CD4-positive, alpha-beta T cell treated with Interleukin-10 for 1 hour (primary cell): ENCODE measurements at regions not wholly inside any gene's neighbourhood (a gene's known extent, or its start where the extent isn't known, plus 50 kb on each side); places are given as distances from the start of the nearest gene placed in this dataset.
"Not testable (repeated sequence)": the region's sequence is repeated elsewhere in the genome, so short reads cannot be mapped to it uniquely, and the experiment has no call there.

Experiments used
- DNase-seq: peaks from one replicate; pipeline ENCODE4 v3.0.0-alpha.2; 2020

GRCh38 chr18:38244480-38244879 is 678.9 kb upstream of the CELF4 start:
- no peak for DNase-seq

- no peak for DNase-seq
Measured at GRCh38 chr18:38243291-38243690, 677.7 kb upstream of the CELF4 start.

GRCh38 chr18:38241736-38242135 is 676.1 kb upstream of the CELF4 start:
- no peak for DNase-seq

GRCh38 chr18:38241216-38241615 is 675.6 kb upstream of the CELF4 start:
- no peak for DNase-seq

- no peak for DNase-seq
Measured at GRCh38 chr18:38239606-38240005, 674.0 kb upstream of the CELF4 start.

- DNase-seq = no peak
Measured at GRCh38 chr18:38237796-38238195, 672.2 kb upstream of the CELF4 start.

GRCh38 chr18:38221476-38222100 is 656.0 kb upstream of the CELF4 start:
- no peak for DNase-seq

- DNase-seq = no peak
Measured at GRCh38 chr18:38198956-38199355, 633.4 kb upstream of the CELF4 start.

GRCh38 chr18:38198526-38198925 is 632.9 kb upstream of the CELF4 start:
- DNase-seq = no peak

GRCh38 chr18:38186491-38186890 is 620.9 kb upstream of the CELF4 start:
- DNase-seq = no peak

GRCh38 chr18:38174594-38174993 is 609.0 kb upstream of the CELF4 start:
- DNase-seq = no peak

GRCh38 chr18:38174173-38174572 is 608.6 kb upstream of the CELF4 start:
- no peak for DNase-seq

- no peak for DNase-seq
Measured at GRCh38 chr18:38170845-38171244, 605.2 kb upstream of the CELF4 start.

- no peak for DNase-seq
Measured at GRCh38 chr18:38167623-38168022, 602.0 kb upstream of the CELF4 start.

- not testable (repeated sequence) for DNase-seq
Measured at GRCh38 chr18:38153116-38153515, 587.5 kb upstream of the CELF4 start.

GRCh38 chr18:38116716-38117115 is 551.1 kb upstream of the CELF4 start:
- DNase-seq = no peak

GRCh38 chr18:38115201-38115600 is 549.6 kb upstream of the CELF4 start:
- DNase-seq = no peak

GRCh38 chr18:38087538-38087937 is 521.9 kb upstream of the CELF4 start:
- DNase-seq = no peak

GRCh38 chr18:38081516-38081915 is 515.9 kb upstream of the CELF4 start:
- DNase-seq = no peak

GRCh38 chr18:38077229-38077628 is 511.6 kb upstream of the CELF4 start:
- DNase-seq = no peak

- no peak for DNase-seq
Measured at GRCh38 chr18:38076346-38077070, 510.9 kb upstream of the CELF4 start.

GRCh38 chr18:38074298-38074876 is 508.8 kb upstream of the CELF4 start:
- DNase-seq = no peak

GRCh38 chr18:38067821-38068220 is 502.2 kb upstream of the CELF4 start:
- no peak for DNase-seq

GRCh38 chr18:38067086-38067485 is 501.5 kb upstream of the CELF4 start:
- no peak for DNase-seq
